NCI-H510A (cell line): ENCODE measurements at regions not wholly inside any gene's neighbourhood (a gene's known extent, or its start where the extent isn't known, plus 50 kb on each side); places are given as distances from the start of the nearest gene placed in this dataset.

Source experiments
- DNase-seq: peaks from one replicate; lab custom pipeline; 2025; lab: John Stamatoyannopoulos, UW

GRCh38 chr4:14560577-14560976, 441.7 kb upstream of the CPEB2 start:
- no peak for DNase-seq

- DNase-seq, result no peak
Measured at GRCh38 chr4:14562901-14563300, 439.4 kb upstream of the CPEB2 start.

GRCh38 chr4:14564281-14564680, 438.0 kb upstream of the CPEB2 start:
- DNase-seq, result no peak

DNA sequence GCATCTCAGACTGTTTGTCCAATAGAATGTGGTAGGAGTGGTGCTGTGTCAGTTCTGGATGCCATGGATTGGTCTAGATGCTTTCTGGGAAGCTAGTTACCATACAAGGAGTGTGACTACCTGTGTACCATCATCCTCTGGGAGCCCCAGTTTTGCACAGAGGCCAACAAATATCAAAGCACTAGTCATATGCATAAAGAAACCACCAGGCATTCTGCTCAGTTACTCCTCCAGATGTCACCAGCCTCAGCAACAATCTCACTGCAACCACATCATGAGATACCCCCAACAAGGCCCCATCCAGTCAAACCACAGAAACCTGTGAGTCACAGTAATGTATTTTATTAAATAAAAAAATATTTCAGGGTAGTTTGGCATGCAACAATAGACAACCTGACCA, 435.8 kb upstream of the CPEB2 start:
- no peak for DNase-seq

DNA sequence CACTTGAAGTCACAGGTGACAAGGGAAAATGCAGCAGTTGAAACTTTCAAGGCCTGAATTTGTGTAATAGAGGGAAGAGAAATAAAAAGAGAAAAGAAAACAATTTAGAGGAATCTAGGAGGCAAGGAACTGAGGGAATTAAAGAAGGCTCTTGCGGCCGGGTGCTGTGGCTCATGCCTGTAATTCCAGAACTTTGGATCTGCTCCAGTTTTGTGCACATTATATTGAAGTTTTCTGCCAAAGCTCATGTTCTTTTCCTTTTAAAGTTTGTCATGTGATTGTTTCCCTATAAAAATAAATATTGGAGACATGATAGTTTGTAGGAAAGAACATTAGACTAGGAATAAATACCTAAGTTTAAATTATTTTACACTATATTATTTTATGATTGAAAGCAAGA, 433.9 kb upstream of the CPEB2 start:
- no peak for DNase-seq

DNA sequence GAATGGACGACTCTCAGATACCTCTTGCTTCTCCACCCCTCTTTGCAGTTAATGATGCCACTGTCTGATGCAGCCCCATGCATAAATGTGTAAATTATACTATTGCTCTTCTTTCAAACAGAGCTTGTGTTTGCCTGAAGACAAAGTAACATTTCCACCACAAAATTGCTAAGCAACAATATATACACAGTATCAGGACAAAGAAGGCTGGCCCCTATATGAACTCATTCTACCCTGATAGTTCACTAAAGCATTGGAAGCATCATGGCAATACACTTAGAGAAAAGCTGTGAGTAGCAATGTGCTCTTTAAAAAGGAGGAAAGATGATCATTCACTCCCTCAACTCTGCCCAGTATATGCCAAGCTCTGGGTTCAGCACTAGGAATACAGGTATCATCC, 427.0 kb upstream of the CPEB2 start:
- no peak for DNase-seq

DNA sequence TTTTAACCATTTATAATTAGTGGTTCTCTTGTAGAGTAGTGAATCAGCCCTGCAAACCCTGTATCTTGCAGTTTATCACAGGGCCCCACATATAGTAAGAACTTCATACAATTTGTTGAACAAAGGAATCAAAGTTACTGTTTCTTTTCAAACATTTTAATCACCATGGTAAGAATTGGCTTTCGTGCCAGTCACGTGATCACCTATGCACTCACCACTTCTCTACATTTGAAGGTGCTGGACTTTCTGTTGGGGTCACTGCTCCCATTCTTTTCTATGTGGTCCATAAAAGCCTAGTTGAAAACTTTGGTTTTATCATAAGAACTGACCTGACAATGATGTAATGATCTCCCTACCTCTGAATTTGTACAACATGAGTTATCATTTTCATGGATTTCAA, 426.4 kb upstream of the CPEB2 start:
- DNase-seq, result no peak

- DNase-seq, result no peak
Measured at GRCh38 chr4:14580061-14580460, 422.2 kb upstream of the CPEB2 start.

- DNase-seq, result no peak
Measured at GRCh38 chr4:14581741-14582140, 420.5 kb upstream of the CPEB2 start.

GRCh38 chr4:14582677-14583076, 419.6 kb upstream of the CPEB2 start:
- no peak for DNase-seq

- DNase-seq, result no peak
Measured at GRCh38 chr4:14583331-14583730, 418.9 kb upstream of the CPEB2 start.

DNA sequence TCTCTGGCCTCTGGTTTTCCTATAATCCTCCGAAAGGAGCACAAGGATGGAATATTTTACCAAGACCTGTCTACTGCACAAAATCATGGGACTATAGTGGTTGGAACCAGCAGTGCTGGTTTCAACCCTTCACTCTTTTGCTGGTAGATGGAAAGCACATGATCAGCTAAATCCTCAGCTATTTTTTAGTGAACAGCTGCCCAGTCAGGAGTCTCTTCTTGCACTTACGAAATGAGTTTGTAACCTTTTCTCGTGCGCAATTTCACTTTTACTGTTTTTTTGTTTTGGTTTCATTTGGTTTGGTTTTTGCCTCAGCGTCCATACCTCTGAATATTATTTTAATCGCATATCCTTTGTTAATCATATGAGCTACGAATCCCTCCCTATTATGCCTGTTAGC, 418.5 kb upstream of the CPEB2 start:
- DNase-seq, result no peak

DNA sequence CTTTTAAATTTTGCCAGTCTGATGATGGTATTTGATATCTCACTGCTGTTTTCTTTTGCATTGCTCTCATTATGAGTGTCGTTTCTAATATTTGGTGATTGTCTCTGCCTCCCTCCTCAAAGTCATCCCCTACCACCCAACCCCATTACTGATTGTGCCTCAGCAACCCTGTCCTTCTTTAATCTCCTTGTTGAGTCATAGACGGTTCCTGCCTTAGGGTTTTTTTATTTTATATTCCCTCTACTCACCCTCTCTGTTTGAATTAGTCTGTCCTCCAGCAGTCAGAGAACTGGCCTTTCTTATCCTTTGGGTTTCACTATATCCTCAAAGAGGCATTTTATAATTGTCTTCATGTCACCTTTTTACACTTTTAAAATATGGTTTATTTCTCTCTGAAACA, 409.3 kb upstream of the CPEB2 start:
- no peak for DNase-seq

- no peak for DNase-seq
Measured at GRCh38 chr4:14596028-14596427, 406.3 kb upstream of the CPEB2 start.

DNA sequence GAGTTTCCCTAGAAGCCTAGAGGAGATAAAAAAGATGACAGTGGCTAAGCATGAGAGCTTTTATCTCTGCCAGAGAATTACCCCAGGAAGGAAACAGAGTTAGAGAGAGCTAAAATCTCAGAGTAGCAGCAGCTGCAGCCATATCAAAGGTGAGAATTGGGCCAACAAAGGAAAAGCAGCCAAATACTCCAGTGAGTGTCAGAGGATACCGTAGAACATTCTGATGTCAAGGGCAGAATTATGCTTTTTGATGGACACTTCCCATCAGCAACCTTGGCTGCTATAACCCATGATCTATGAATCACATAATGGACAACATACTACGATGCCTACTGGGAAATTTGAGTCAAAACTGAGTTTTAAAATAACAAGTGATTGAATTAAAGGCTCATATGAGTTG, 405.8 kb upstream of the CPEB2 start:
- DNase-seq, result no peak

GRCh38 chr4:14596904-14597303, 405.4 kb upstream of the CPEB2 start:
- DNase-seq, result no peak

- DNase-seq, result no peak
Measured at GRCh38 chr4:14602206-14602605, 400.1 kb upstream of the CPEB2 start.

DNA sequence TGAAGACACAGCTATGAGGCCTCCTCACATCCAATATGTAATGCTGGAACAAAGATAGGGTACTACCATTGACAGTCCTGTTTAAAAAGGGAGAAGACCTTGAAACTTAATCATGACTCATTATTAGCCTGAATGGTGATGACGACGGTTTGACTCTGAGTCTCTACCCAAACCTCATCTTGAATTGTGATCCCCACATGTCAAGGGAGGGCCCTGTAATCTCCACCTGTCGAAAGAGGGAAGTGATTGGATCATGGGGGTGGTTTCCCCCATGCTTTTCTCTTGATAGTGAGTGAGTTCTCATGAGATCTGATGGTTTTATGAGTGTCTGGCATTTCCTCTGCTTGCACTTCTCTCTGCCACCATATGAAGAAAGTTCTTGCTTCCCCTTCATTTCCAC, 395.3 kb upstream of the CPEB2 start:
- no peak for DNase-seq

DNA sequence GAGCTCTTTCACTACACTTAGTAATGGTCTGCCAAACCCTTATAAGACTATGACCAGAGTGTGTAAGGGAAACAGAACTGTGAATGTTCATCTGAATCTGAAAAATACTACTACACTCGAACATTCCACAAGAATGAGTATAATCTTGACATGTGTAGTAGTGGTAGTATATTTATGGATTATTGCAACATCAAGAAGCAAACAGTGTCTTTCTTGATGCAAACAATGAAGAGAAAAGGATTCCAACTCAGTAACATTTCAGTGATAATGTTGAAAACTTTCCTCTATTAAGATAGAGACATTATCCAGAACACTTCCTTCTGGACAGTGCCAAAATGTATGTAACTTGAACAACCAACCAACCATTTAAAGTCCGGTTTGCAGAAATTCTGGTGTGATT, 394.7 kb upstream of the CPEB2 start:
- no peak for DNase-seq

GRCh38 chr4:14608630-14609029, 393.7 kb upstream of the CPEB2 start:
- DNase-seq, result no peak

DNA sequence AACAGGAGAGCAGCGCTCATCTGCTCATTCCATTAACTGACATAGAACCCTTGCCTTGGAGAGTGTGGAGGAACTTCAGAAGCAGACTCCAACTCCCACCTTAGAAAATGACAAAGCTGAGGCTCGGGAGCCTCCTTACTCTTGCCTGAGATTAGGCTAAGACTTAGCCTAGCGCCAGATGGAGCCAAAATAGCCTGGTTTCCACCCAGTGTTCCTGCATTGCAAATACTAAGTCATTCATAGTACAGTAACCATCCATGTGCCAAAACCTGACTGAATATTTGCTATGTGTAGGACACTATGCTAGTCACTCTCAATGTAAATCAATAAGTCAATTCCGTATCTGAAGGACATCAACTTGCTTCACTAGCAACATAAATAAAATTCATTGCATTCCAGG, 387.4 kb upstream of the CPEB2 start:
- no peak for DNase-seq

- no peak for DNase-seq
Measured at GRCh38 chr4:14615671-14616070, 386.6 kb upstream of the CPEB2 start.

DNA sequence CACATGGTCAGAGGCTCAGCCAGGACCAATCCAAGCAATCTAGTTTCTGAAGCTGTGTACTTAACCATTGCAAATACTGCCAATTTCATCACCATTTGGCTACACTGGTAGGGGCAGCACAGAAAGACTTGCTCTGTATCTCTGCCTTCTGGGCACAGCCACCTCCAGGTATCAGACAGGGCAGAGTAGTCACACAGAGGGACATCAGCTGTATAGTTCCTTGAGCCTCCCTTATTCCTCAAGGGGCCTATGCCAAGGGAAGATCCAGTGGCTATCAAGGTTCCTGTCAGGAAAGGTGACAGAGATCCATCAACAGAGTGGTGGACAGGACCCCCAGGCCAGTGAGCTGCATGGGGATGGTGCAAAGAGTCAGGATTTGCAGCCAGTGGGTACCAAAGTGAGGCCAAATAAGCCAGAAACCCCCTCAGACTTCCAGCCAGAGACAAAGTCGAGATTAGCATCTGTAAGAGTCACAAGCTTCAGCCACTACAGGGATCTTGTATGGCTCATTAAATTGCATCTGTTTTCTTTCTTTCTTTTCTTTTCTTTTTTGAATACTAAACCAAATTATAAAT, 381.6 kb upstream of the CPEB2 start:
- no peak for DNase-seq

- no peak for DNase-seq
Measured at GRCh38 chr4:14621731-14622463, 380.4 kb upstream of the CPEB2 start.
